ENCODE measurements at regions not wholly inside any gene's neighbourhood (a gene's known extent, or its start where the extent isn't known, plus 50 kb on each side); places are given as distances from the start of the nearest gene placed in this dataset.

DNA sequence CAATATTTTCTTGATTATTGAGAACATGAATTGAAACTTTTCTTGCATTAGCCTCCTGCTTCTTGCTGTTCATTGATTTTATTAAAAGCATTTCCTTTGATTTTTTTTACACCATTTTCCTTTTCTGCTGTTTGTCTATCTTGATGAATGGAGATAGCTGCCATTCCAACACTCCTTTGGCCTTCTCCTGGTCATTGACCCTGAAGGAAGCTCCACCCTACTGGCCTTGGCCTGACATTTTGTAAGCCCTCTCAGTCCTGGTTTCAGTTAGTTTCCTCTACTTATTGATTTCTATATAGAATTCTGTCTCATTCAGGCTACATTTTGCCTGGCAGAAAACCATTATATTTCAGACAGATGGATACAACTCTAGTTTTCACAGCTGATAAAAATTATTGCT is 115.1 kb upstream of the DMRTA1 start:
- TF ChIP-seq, protein P1, sequence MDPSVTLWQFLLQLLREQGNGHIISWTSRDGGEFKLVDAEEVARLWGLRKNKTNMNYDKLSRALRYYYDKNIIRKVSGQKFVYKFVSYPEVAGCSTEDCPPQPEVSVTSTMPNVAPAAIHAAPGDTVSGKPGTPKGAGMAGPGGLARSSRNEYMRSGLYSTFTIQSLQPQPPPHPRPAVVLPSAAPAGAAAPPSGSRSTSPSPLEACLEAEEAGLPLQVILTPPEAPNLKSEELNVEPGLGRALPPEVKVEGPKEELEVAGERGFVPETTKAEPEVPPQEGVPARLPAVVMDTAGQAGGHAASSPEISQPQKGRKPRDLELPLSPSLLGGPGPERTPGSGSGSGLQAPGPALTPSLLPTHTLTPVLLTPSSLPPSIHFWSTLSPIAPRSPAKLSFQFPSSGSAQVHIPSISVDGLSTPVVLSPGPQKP (IDR thresholded peaks at IDR 0.05; ENCODE audit: low read depth, low read length): no peak
- no peak for TF ChIP-seq RCOR1 (conservative IDR thresholded peaks at IDR 0.05; ENCODE audit: low read depth, low read length)
- TF ChIP-seq TARDBP (IDR thresholded peaks at IDR 0.05; ENCODE audit: borderline replicate concordance): no peak
- no peak for TF ChIP-seq RAD21 (IDR thresholded peaks at IDR 0.05; ENCODE audit: insufficient read depth, low read depth, low read length)
- no peak for TF ChIP-seq HDAC2 (IDR thresholded peaks at IDR 0.05)
- TF ChIP-seq SMARCA5 (IDR thresholded peaks at IDR 0.05): no peak
- ChIA-PET RAD21 (ENCODE audit: unreplicated experiment) (no interaction called here), POLR2A (no interaction called here), SMC1A (ENCODE audit: uncharacterized antibody, unreplicated experiment) (no interaction called here), CTCF (no interaction called here)
- intact Hi-C loops (cut with micrococcal nuclease; ENCODE audit: unreplicated experiment): no loop called here
- Histone ChIP-seq H3K4me1 (ENCODE audit: control insufficient read depth, insufficient read depth, low read length) (no peaks in the 10 kb centered on the region), H3K4me2 (ENCODE audit: control insufficient read depth, insufficient read depth) (no peak overlapping the region), H3K27me3 (replicated peaks in 1 of 2; ENCODE audit: control insufficient read depth in 2 of 2, insufficient read depth in 2 of 2, low read length in 1 of 2) (no peaks in the 10 kb centered on the region), H3K9me3 (replicated peaks; ENCODE audit: control insufficient read depth, insufficient read depth, low read length) (no peaks in the 10 kb centered on the region), H2AFZ (ENCODE audit: control insufficient read depth, low read depth, low read length) (no peak overlapping the region), H3K79me2 (ENCODE audit: control insufficient read depth, insufficient read depth, low read length) (no peaks in the 10 kb centered on the region), H3K27ac (ENCODE audit: control insufficient read depth, insufficient read depth) (no peak overlapping the region), H3K4me3 (no peak overlapping the region), H4K20me1 (ENCODE audit: control insufficient read depth, insufficient read depth) (no peaks in the 10 kb centered on the region), H3K9ac (ENCODE audit: control insufficient read depth, insufficient read depth, low read length) (no peak overlapping the region), H3K36me3 (ENCODE audit: control insufficient read depth in 2 of 2, insufficient read depth in 2 of 2, low read length in 1 of 2) (no peaks in the 10 kb centered on the region)
- no peak for FAIRE-seq
- DNase-seq (ENCODE audit: low read depth, low spot score): no peak
- BruUV-seq (replicated peaks): no TSS peak
- no peak for ATAC-seq
- in situ Hi-C loops (cut with MboI): no loop called here

DNA sequence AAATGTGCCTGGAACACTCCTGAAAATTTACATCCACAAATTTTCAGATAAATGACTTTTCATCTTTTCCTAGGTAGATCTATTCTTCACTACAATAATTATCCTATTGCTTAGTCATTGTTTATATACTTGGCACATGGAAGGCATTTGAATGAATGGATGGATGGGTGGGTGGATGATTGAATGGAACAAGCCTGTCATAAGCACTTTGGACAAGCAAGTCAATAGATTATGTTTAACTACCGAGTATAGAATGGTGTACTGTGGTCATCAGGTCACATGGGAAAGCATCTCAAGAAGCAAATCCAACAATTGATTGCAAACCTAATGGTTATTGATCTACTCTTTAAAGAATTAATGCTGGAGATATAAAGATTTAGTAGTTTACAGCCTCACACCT is 114.4 kb upstream of the DMRTA1 start:
- no peak overlapping the region for H3K9ac ChIP-seq (ENCODE audit: control insufficient read depth, insufficient read depth, low read length)
- H3K4me2 ChIP-seq (ENCODE audit: control insufficient read depth, insufficient read depth): no peak overlapping the region
- ChIA-PET SMC1A (ENCODE audit: uncharacterized antibody, unreplicated experiment) (no interaction called here), CTCF (no interaction called here), RAD21 (ENCODE audit: unreplicated experiment) (no interaction called here), POLR2A (no interaction called here)
- 0% methylated on average over 1 of the region's 1 CpG for WGBS (ENCODE audit: insufficient coverage, insufficient replicate concordance, low lambda C conversion rate, missing lambda C conversion rate)
- H3K9me3 ChIP-seq (replicated peaks; ENCODE audit: control insufficient read depth, insufficient read depth, low read length): no peaks in the 10 kb centered on the region
- no peaks in the 10 kb centered on the region for H3K4me1 ChIP-seq (ENCODE audit: control insufficient read depth, insufficient read depth, low read length)
- no peak overlapping the region for H3K27ac ChIP-seq (ENCODE audit: control insufficient read depth, insufficient read depth)
- DNase-seq (ENCODE audit: low read depth, low spot score) (no peak), FAIRE-seq (no peak), ATAC-seq (no peak)
- H3K36me3 ChIP-seq (ENCODE audit: control insufficient read depth in 2 of 2, insufficient read depth in 2 of 2, low read length in 1 of 2): no peaks in the 10 kb centered on the region
- no peaks in the 10 kb centered on the region for H4K20me1 ChIP-seq (ENCODE audit: control insufficient read depth, insufficient read depth)
- intact Hi-C loops (cut with micrococcal nuclease; ENCODE audit: unreplicated experiment) (no loop called here), in situ Hi-C loops (cut with MboI) (no loop called here)
- TF ChIP-seq YY1 (IDR thresholded peaks at IDR 0.05; ENCODE audit: low read depth, low read length): no peak
- TF ChIP-seq, protein P1 (IDR thresholded peaks at IDR 0.05; ENCODE audit: low read depth, low read length): no peak
- TF ChIP-seq RB1 (IDR thresholded peaks at IDR 0.05; ENCODE audit: borderline replicate concordance): no peak
- H3K27me3 ChIP-seq (replicated peaks in 1 of 2; ENCODE audit: control insufficient read depth in 2 of 2, insufficient read depth in 2 of 2, low read length in 1 of 2): no peaks in the 10 kb centered on the region
- BruUV-seq (replicated peaks): no TSS peak
- H3K79me2 ChIP-seq (ENCODE audit: control insufficient read depth, insufficient read depth, low read length): no peaks in the 10 kb centered on the region
- no peak overlapping the region for H2AFZ ChIP-seq (ENCODE audit: control insufficient read depth, low read depth, low read length)
- no peak overlapping the region for H3K4me3 ChIP-seq
